ENCODE measurements at regions not wholly inside any gene's neighbourhood (a gene's known extent, or its start where the extent isn't known, plus 50 kb on each side); places are given as distances from the start of the nearest gene placed in this dataset.

GRCh38 chr18:54086046-54086802 lies 138.2 kb downstream of the MBD2 start:
- TF ChIP-seq CTCF (IDR thresholded peaks at IDR 0.05) (no peak), POLR2A (IDR thresholded peaks at IDR 0.05) (no peak)

All from thyroid gland (tissue), 4 donors.